ENCODE measurements at regions not wholly inside any gene's neighbourhood (a gene's known extent, or its start where the extent isn't known, plus 50 kb on each side); places are given as distances from the start of the nearest gene placed in this dataset.

GRCh38 chr21:28402616-28402989 lies 590.1 kb downstream of the LTN1 start:
- no peaks in the 10 kb centered on the region for H3K36me3 ChIP-seq (replicated peaks in 1 of 2; ENCODE audit: control extremely low read depth in 1 of 2, control insufficient read depth in 1 of 2, extremely low read depth in 1 of 2, insufficient read depth in 2 of 2, low read length in 1 of 2)
- ChIA-PET POLR2A (no interaction called here), CTCF (no interaction called here)
- Mint-ChIP-seq H3K27me3 (no peaks in the 10 kb centered on the region), H3K27ac (no peak overlapping the region), H3K4me3 (no peak overlapping the region), H3K9me3 (ENCODE audit: insufficient read depth) (peaks cover 3% of the 10 kb centered on the region), H3K4me1 (no peaks in the 10 kb centered on the region)
- H3K79me2 ChIP-seq (ENCODE audit: control insufficient read depth, insufficient read depth, low read length): no peaks in the 10 kb centered on the region
- no peaks in the 10 kb centered on the region for H3K9me3 ChIP-seq (ENCODE audit: control extremely low read depth in 1 of 3, control insufficient read depth in 2 of 3, insufficient read depth in 1 of 3, low read length in 2 of 3)
- no peaks in the 10 kb centered on the region for H3K4me1 ChIP-seq (ENCODE audit: control insufficient read depth in 2 of 2, insufficient read depth in 2 of 2, low read length in 2 of 2)
- H3K4me3 ChIP-seq (ENCODE audit: control extremely low read depth in 1 of 5, extremely low read depth in 1 of 5, insufficient read depth in 1 of 5, low read depth in 2 of 5, low read length in 4 of 5): no peak overlapping the region
- H4K20me1 ChIP-seq (ENCODE audit: control insufficient read depth, insufficient read depth, low read length, poor library complexity, severe bottlenecking): no peaks in the 10 kb centered on the region
- no peak overlapping the region for H3K9ac ChIP-seq (ENCODE audit: low read length)
- no peak overlapping the region for H3K27ac ChIP-seq (ENCODE audit: low read length in 2 of 2)
- ATAC-seq (ENCODE audit: low read depth) (no peak), DNase-seq (no peak)
- no CpG with 5 or more reads among the region's 1 CpG for WGBS (ENCODE audit: insufficient coverage)
- H2AFZ ChIP-seq (ENCODE audit: insufficient read depth, low read depth, low read length, poor library complexity, severe bottlenecking): no peak overlapping the region
- H3K4me2 ChIP-seq (replicated peaks; ENCODE audit: low read depth, low read length, poor library complexity, severe bottlenecking): no peak overlapping the region
- TF ChIP-seq EZH2 (IDR thresholded peaks at IDR 0.05; ENCODE audit: borderline replicate concordance, insufficient read depth, low read depth, low read length, poor library complexity, severe bottlenecking) (no peak), CTCF (IDR thresholded peaks at IDR 0.05) (no peak)
- no peaks in the 10 kb centered on the region for H3K27me3 ChIP-seq (replicated peaks in 1 of 4; ENCODE audit: control extremely low read depth in 1 of 4, control insufficient read depth in 3 of 4, insufficient read depth in 4 of 4, low read length in 3 of 4)
- intact Hi-C loops (cut with micrococcal nuclease): no loop called here

GRCh38 chr21:28397040-28397439 lies 595.6 kb downstream of the LTN1 start:
- ChIA-PET POLR2A (no interaction called here), CTCF (no interaction called here)
- H3K4me3 Mint-ChIP-seq: no peak overlapping the region
- Histone ChIP-seq H3K9me3 (ENCODE audit: control extremely low read depth in 1 of 3, control insufficient read depth in 2 of 3, insufficient read depth in 1 of 3, low read length in 2 of 3) (peaks cover 0 to 24% (median 4%) of the 10 kb centered on the region in 3 donors), H3K36me3 (replicated peaks in 1 of 2; ENCODE audit: control extremely low read depth in 1 of 2, control insufficient read depth in 1 of 2, extremely low read depth in 1 of 2, insufficient read depth in 2 of 2, low read length in 1 of 2) (no peaks in the 10 kb centered on the region), H3K9ac (ENCODE audit: low read length) (no peak overlapping the region), H4K20me1 (ENCODE audit: control insufficient read depth, insufficient read depth, low read length, poor library complexity, severe bottlenecking) (no peaks in the 10 kb centered on the region), H3K79me2 (ENCODE audit: control insufficient read depth, insufficient read depth, low read length) (no peaks in the 10 kb centered on the region), H3K4me2 (replicated peaks; ENCODE audit: low read depth, low read length, poor library complexity, severe bottlenecking) (no peak overlapping the region), H2AFZ (ENCODE audit: insufficient read depth, low read depth, low read length, poor library complexity, severe bottlenecking) (no peak overlapping the region), H3K27me3 (replicated peaks in 1 of 4; ENCODE audit: control extremely low read depth in 1 of 4, control insufficient read depth in 3 of 4, insufficient read depth in 4 of 4, low read length in 3 of 4) (no peaks in the 10 kb centered on the region), H3K27ac (ENCODE audit: low read length in 2 of 2) (no peak overlapping the region), H3K4me3 (ENCODE audit: control extremely low read depth in 1 of 5, extremely low read depth in 1 of 5, insufficient read depth in 1 of 5, low read depth in 2 of 5, low read length in 4 of 5) (no peak overlapping the region), H3K4me1 (ENCODE audit: control insufficient read depth in 2 of 2, insufficient read depth in 2 of 2, low read length in 2 of 2) (no peaks in the 10 kb centered on the region)
- H3K9me3 Mint-ChIP-seq (ENCODE audit: insufficient read depth): peaks cover 12% of the 10 kb centered on the region
- intact Hi-C loops (cut with micrococcal nuclease): no loop called here
- H3K27ac Mint-ChIP-seq: no peak overlapping the region
- DNase-seq (no peak), ATAC-seq (ENCODE audit: low read depth) (no peak)
- TF ChIP-seq CTCF (IDR thresholded peaks at IDR 0.05) (no peak), EZH2 (IDR thresholded peaks at IDR 0.05; ENCODE audit: borderline replicate concordance, insufficient read depth, low read depth, low read length, poor library complexity, severe bottlenecking) (no peak)
- H3K27me3 Mint-ChIP-seq: no peaks in the 10 kb centered on the region
- H3K4me1 Mint-ChIP-seq: no peaks in the 10 kb centered on the region
